HG03139 (cell line): ENCODE measurements at regions not wholly inside any gene's neighbourhood (a gene's known extent, or its start where the extent isn't known, plus 50 kb on each side); places are given as distances from the start of the nearest gene placed in this dataset.

Source experiments
- ATAC-seq: cut with Tn5 transposase; IDR thresholded peaks from one replicate; pipeline ENCODE4 v1.9.1; 2021; ENCODE audit not compliant: unreplicated experiment

- no peak for ATAC-seq
Measured at GRCh38 chr4:3852309-3852708, 86.1 kb downstream of the ADRA2C start.

GRCh38 chr4:3852711-3853110 lies 86.5 kb downstream of the ADRA2C start:
- ATAC-seq = no peak

GRCh38 chr4:3853388-3854035 lies 87.3 kb downstream of the ADRA2C start:
- no peak for ATAC-seq

GRCh38 chr4:3854661-3855060 lies 88.5 kb downstream of the ADRA2C start:
- no peak for ATAC-seq

- no peak for ATAC-seq
Measured at GRCh38 chr4:3855646-3856045, 89.5 kb downstream of the ADRA2C start.

GRCh38 chr4:3856604-3857204 lies 90.5 kb downstream of the ADRA2C start:
- ATAC-seq = no peak

- no peak for ATAC-seq
Measured at GRCh38 chr4:3857269-3857926, 91.2 kb downstream of the ADRA2C start.

- ATAC-seq = no peak
Measured at GRCh38 chr4:3858046-3858730, 92.0 kb downstream of the ADRA2C start.

GRCh38 chr4:3858765-3859388 lies 92.7 kb downstream of the ADRA2C start:
- ATAC-seq = no peak

- ATAC-seq = no peak
Measured at GRCh38 chr4:3859571-3859970, 93.4 kb downstream of the ADRA2C start.

- no peak for ATAC-seq
Measured at GRCh38 chr4:3860061-3860912, 94.1 kb downstream of the ADRA2C start.

GRCh38 chr4:3860913-3861636 lies 94.9 kb downstream of the ADRA2C start:
- ATAC-seq = no peak

GRCh38 chr4:3861720-3862639 lies 95.8 kb downstream of the ADRA2C start:
- no peak for ATAC-seq

GRCh38 chr4:3862640-3863420 lies 96.6 kb downstream of the ADRA2C start:
- ATAC-seq = no peak

GRCh38 chr4:3863841-3864741 lies 97.9 kb downstream of the ADRA2C start:
- no peak for ATAC-seq

GRCh38 chr4:3864742-3865721 lies 98.8 kb downstream of the ADRA2C start:
- no peak for ATAC-seq
